Gastroesophageal sphincter (tissue), 4 donors: ENCODE measurements at regions not wholly inside any gene's neighbourhood (a gene's known extent, or its start where the extent isn't known, plus 50 kb on each side); places are given as distances from the start of the nearest gene placed in this dataset.

Experiments
- ATAC-seq: fragments of 150-250 bp; one replicate; pipeline ENCODE4 v1.9.1; 2016; ENCODE audit warnings: mild to moderate bottlenecking, moderate library complexity
- H3K27ac ChIP-seq, 4 donors: fragments of 200-600 bp; sonication (generic) in 3 of 4; 1 replicate in 3 of 4; 2 replicates in 1 of 4; pipeline ENCODE4 v1.5.1; 2016 to 2019
- H3K27me3 ChIP-seq: fragments of 200-600 bp; sonication (generic); one replicate; pipeline ENCODE4 v1.5.1; 2019
- H3K36me3 ChIP-seq, 2 donors: fragments of 200-600 bp; sonication (generic); one replicate each; pipeline ENCODE4 v1.5.1; 2019; ENCODE audit warnings: control low read depth in 1 of 2
- H3K4me1 ChIP-seq, 3 donors: fragments of 200-600 bp; sonication (generic); 1 replicate in 2 of 3; 2 replicates in 1 of 3; pipeline ENCODE4 v1.5.1; 2016 to 2019; ENCODE audit warnings: control low read depth in 2 of 3
- H3K4me3 ChIP-seq, 2 donors: fragments of 200-600 bp; sonication (generic); one replicate each; pipeline ENCODE4 v1.5.1; 2019; ENCODE audit warnings: mild to moderate bottlenecking in 1 of 2, moderate library complexity in 1 of 2
- H3K9me3 ChIP-seq, 3 donors: fragments of 200-600 bp; sonication (generic); one replicate each; pipeline ENCODE4 v1.5.1; 2017 to 2019; ENCODE audit warnings: control low read depth in 2 of 3
- CTCF ChIP-seq, 4 experiments: fragments of 200-600 bp in 2 of 4; fragments of 450-650 bp in 2 of 4; sonication (generic) in 1 of 4; IDR thresholded peaks; one replicate each; pipeline ENCODE4 v1.5.1; 2017 to 2019; ENCODE audit warnings: antibody characterized with exemption in 4 of 4, mild to moderate bottlenecking in 2 of 4, moderate library complexity in 2 of 4
- EP300 ChIP-seq: sonication (generic); formaldehyde crosslinking; IDR thresholded peaks from one replicate; pipeline ENCODE4 v1.6.1; 2017; ENCODE audit warnings: antibody characterized with exemption, mild to moderate bottlenecking
- POLR2A ChIP-seq, 2 donors: fragments of 450-650 bp; IDR thresholded peaks; one replicate each; pipeline ENCODE4 v1.6.1; 2017; ENCODE audit warnings: antibody characterized with exemption in 2 of 2, mild to moderate bottlenecking in 2 of 2, moderate library complexity in 1 of 2
- POLR2AphosphoS5 ChIP-seq: sonication (generic); formaldehyde crosslinking; IDR thresholded peaks from one replicate; pipeline ENCODE4 v1.6.1; 2017; ENCODE audit warnings: antibody characterized with exemption
- WGBS, 2 donors: methylation state at CpG; one replicate each; pipeline ENCODE4 v1.1.5; 2018; ENCODE audit warnings: low coverage in 1 of 2; 5-methylcytosine and 5-hydroxymethylcytosine counted together

- Histone ChIP-seq H3K36me3 (no peaks in the 10 kb centered on the region), H3K9me3 (no peaks in the 10 kb centered on the region), H3K27ac (no peak overlapping the region), H3K27me3 (no peaks in the 10 kb centered on the region), H3K4me3 (no peak overlapping the region), H3K4me1 (peaks cover 0 to 21% (median 0%) of the 10 kb centered on the region in 3 donors)
- no peak for ATAC-seq
- TF ChIP-seq POLR2AphosphoS5 = no peak
- TF ChIP-seq POLR2A (IDR thresholded peaks at IDR 0.05) = no peak
- TF ChIP-seq CTCF (IDR thresholded peaks at IDR 0.05) = no peak
- TF ChIP-seq EP300 = no peak
- WGBS, 2 donors = 94 to 100% methylated on average over 1 to 16 of the region's 24 CpGs
Observed at GRCh38 chr18:76759056-76759455, 63.3 kb upstream of the ZNF236 start.

- no peaks in the 10 kb centered on the region for H3K27me3 ChIP-seq
- H3K4me1 ChIP-seq = peaks cover 0 to 21% (median 0%) of the 10 kb centered on the region in 3 donors
- TF ChIP-seq POLR2AphosphoS5 (no peak), EP300 (no peak), CTCF (IDR thresholded peaks at IDR 0.05) (no peak), POLR2A (IDR thresholded peaks at IDR 0.05) (no peak)
- H3K9me3 ChIP-seq = no peaks in the 10 kb centered on the region
- peak; percentile 27 for ATAC-seq
- peak overlapping the region in 3 of 4 donors; percentile 20 to 70 (median 69) for H3K27ac ChIP-seq
- H3K36me3 ChIP-seq = no peaks in the 10 kb centered on the region
- WGBS, 2 donors = 90% methylated on average over 2 to 3 of the region's 15 CpGs
- no peak overlapping the region for H3K4me3 ChIP-seq
Observed at GRCh38 chr18:76757925-76758324, 64.4 kb upstream of the ZNF236 start.

- peak overlapping the region in 3 of 4 donors; percentile 20 to 70 (median 69) for H3K27ac ChIP-seq
- H3K9me3 ChIP-seq = no peaks in the 10 kb centered on the region
- TF ChIP-seq POLR2AphosphoS5 (peak; percentile 75), POLR2A (IDR thresholded peaks at IDR 0.05) (no peak)
- peaks cover 0 to 21% (median 0%) of the 10 kb centered on the region in 3 donors for H3K4me1 ChIP-seq
- no peaks in the 10 kb centered on the region for H3K27me3 ChIP-seq
- H3K4me3 ChIP-seq = no peak overlapping the region
- H3K36me3 ChIP-seq = no peaks in the 10 kb centered on the region
- WGBS, 2 donors = 35 to 39% methylated on average over 11 to 15 of the region's 15 CpGs
- ATAC-seq = peak; percentile 52
Observed at GRCh38 chr18:76757335-76757734, 65.0 kb upstream of the ZNF236 start.

GRCh38 chr18:76756531-76757253, 65.7 kb upstream of the ZNF236 start:
- peaks cover 0 to 2% (median 0%) of the 10 kb centered on the region in 3 donors for H3K9me3 ChIP-seq
- H3K4me1 ChIP-seq = peaks cover 0 to 21% (median 0%) of the 10 kb centered on the region in 3 donors
- H3K4me3 ChIP-seq = no peak overlapping the region
- TF ChIP-seq POLR2AphosphoS5 = no peak
- TF ChIP-seq POLR2A (IDR thresholded peaks at IDR 0.05) = no peak
- no peak for TF ChIP-seq CTCF (IDR thresholded peaks at IDR 0.05)
- TF ChIP-seq EP300 = no peak
- 62 to 76% methylated on average over 5 to 23 of the region's 23 CpGs for WGBS, 2 donors
- no peaks in the 10 kb centered on the region for H3K36me3 ChIP-seq
- no peaks in the 10 kb centered on the region for H3K27me3 ChIP-seq
- H3K27ac ChIP-seq = peak overlapping the region in 3 of 4 donors; percentile 20 to 70 (median 69)
- ATAC-seq = peak; percentile 60

GRCh38 chr18:76754351-76754750, 68.0 kb upstream of the ZNF236 start:
- Histone ChIP-seq H3K9me3 (peaks cover 0 to 22% (median 0%) of the 10 kb centered on the region in 3 donors), H3K4me3 (no peak overlapping the region), H3K36me3 (no peaks in the 10 kb centered on the region), H3K27ac (no peak overlapping the region), H3K4me1 (peaks cover 0 to 21% (median 0%) of the 10 kb centered on the region in 3 donors), H3K27me3 (no peaks in the 10 kb centered on the region)
- ATAC-seq = no peak
- TF ChIP-seq POLR2A (IDR thresholded peaks at IDR 0.05) (no peak), POLR2AphosphoS5 (no peak), CTCF (IDR thresholded peaks at IDR 0.05) (no peak), EP300 (no peak)
- WGBS, 2 donors = 66 to 84% methylated on average over 8 of the region's 8 CpGs
